GM21529 (cell line): ENCODE measurements at regions not wholly inside any gene's neighbourhood (a gene's known extent, or its start where the extent isn't known, plus 50 kb on each side); places are given as distances from the start of the nearest gene placed in this dataset.

Experiments used
- ATAC-seq: cut with Tn5 transposase; IDR thresholded peaks from one replicate; pipeline ENCODE4 v1.9.1; 2021; ENCODE audit not compliant: unreplicated experiment

GRCh38 chr5:73295447-73295846 lies 122.5 kb downstream of the TMEM174 start:
- ATAC-seq: no peak

- no peak for ATAC-seq
Measured at GRCh38 chr5:73292816-73293459, 119.9 kb downstream of the TMEM174 start.

- ATAC-seq: no peak
Measured at GRCh38 chr5:73291873-73292272, 118.9 kb downstream of the TMEM174 start.

GRCh38 chr5:73290242-73290641 lies 117.2 kb downstream of the TMEM174 start:
- no peak for ATAC-seq

GRCh38 chr5:73288803-73289720 lies 116.1 kb downstream of the TMEM174 start:
- ATAC-seq: no peak

GRCh38 chr5:73286896-73287295 lies 113.9 kb downstream of the TMEM174 start:
- ATAC-seq: no peak

- ATAC-seq: no peak
Measured at GRCh38 chr5:73284985-73285384, 112.0 kb downstream of the TMEM174 start.

- ATAC-seq: no peak
Measured at GRCh38 chr5:73284220-73284795, 111.3 kb downstream of the TMEM174 start.

GRCh38 chr5:73282923-73283322 lies 109.9 kb downstream of the TMEM174 start:
- ATAC-seq: no peak

GRCh38 chr5:73282383-73282782 lies 109.4 kb downstream of the TMEM174 start:
- ATAC-seq: no peak

- ATAC-seq: no peak
Measured at GRCh38 chr5:73280821-73281746, 108.1 kb downstream of the TMEM174 start.

- ATAC-seq: no peak
Measured at GRCh38 chr5:73280386-73280785, 107.4 kb downstream of the TMEM174 start.

- ATAC-seq: no peak
Measured at GRCh38 chr5:73279805-73280204, 106.8 kb downstream of the TMEM174 start.

GRCh38 chr5:73278693-73279092 lies 105.7 kb downstream of the TMEM174 start:
- no peak for ATAC-seq

- ATAC-seq: no peak
Measured at GRCh38 chr5:73274881-73275663, 102.1 kb downstream of the TMEM174 start.

- no peak for ATAC-seq
Measured at GRCh38 chr5:73274121-73274520, 101.1 kb downstream of the TMEM174 start.

GRCh38 chr5:73273379-73274050 lies 100.5 kb downstream of the TMEM174 start:
- ATAC-seq: no peak

- no peak for ATAC-seq
Measured at GRCh38 chr5:73272351-73272750, 99.4 kb downstream of the TMEM174 start.

GRCh38 chr5:73268826-73269225 lies 95.8 kb downstream of the TMEM174 start:
- ATAC-seq: no peak
